Uterus (tissue), 2 donors: ENCODE measurements at regions not wholly inside any gene's neighbourhood (a gene's known extent, or its start where the extent isn't known, plus 50 kb on each side); places are given as distances from the start of the nearest gene placed in this dataset.

Experiments used
- POLR2A ChIP-seq, 2 donors: fragments of 450-650 bp; IDR thresholded peaks; one replicate each; pipeline ENCODE4 v1.6.1; 2016; ENCODE audit warnings: antibody characterized with exemption in 2 of 2, mild to moderate bottlenecking in 1 of 2, moderate library complexity in 1 of 2
- TF ChIP-seq, protein P1 (sequence below), 4 experiments: fragments of 200-600 bp in 2 of 4; fragments of 450-650 bp in 2 of 4; sonication (generic) in 2 of 4; IDR thresholded peaks; one replicate each; pipeline ENCODE4 v1.5.1; 2016 to 2019; ENCODE audit warnings: antibody characterized with exemption in 4 of 4, mild to moderate bottlenecking in 2 of 4, moderate library complexity in 1 of 4

DNA sequence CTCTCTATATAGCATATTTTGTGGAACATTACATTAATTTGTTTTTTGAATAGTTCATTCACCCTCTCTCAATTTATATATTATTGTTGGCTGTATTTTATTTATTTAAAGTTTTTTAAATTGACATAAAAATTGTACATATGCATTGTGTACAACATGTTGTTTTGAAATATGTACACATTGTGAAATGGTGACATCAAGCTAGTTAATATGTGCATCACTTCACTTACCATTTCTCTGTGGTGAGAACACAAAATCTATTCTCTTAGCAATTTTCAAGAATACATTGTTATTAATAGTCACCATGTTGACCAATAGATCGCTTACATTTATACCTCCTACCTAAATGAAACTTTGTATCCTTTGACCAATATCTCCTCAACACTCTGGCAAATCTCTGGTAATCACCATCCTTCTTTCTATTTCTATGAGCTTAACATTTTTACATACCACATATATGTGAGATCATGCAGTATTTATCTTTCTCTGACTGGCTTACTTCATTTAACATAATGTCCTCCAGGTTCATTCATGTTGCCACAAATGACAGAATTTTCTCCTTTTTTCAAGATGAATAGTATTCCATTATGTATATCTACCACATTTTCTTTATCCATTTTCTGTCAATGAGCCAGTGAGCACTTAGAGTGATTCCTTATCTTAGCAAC is 180.9 kb upstream of the DEPDC1 start:
- no peak for TF ChIP-seq POLR2A (IDR thresholded peaks at IDR 0.05)
- TF ChIP-seq, protein P1, sequence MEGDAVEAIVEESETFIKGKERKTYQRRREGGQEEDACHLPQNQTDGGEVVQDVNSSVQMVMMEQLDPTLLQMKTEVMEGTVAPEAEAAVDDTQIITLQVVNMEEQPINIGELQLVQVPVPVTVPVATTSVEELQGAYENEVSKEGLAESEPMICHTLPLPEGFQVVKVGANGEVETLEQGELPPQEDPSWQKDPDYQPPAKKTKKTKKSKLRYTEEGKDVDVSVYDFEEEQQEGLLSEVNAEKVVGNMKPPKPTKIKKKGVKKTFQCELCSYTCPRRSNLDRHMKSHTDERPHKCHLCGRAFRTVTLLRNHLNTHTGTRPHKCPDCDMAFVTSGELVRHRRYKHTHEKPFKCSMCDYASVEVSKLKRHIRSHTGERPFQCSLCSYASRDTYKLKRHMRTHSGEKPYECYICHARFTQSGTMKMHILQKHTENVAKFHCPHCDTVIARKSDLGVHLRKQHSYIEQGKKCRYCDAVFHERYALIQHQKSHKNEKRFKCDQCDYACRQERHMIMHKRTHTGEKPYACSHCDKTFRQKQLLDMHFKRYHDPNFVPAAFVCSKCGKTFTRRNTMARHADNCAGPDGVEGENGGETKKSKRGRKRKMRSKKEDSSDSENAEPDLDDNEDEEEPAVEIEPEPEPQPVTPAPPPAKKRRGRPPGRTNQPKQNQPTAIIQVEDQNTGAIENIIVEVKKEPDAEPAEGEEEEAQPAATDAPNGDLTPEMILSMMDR (IDR thresholded peaks at IDR 0.05), result no peak
